GM19023 (cell line): ENCODE measurements at regions not wholly inside any gene's neighbourhood (a gene's known extent, or its start where the extent isn't known, plus 50 kb on each side); places are given as distances from the start of the nearest gene placed in this dataset.
"Not testable (repeated sequence)": the region's sequence is repeated elsewhere in the genome, so short reads cannot be mapped to it uniquely, and the experiment has no call there.

Source experiments
- ATAC-seq: cut with Tn5 transposase; IDR thresholded peaks from one replicate; pipeline ENCODE4 v1.9.1; 2021; ENCODE audit warnings: mild to moderate bottlenecking, moderate library complexity; ENCODE audit not compliant: unreplicated experiment

- ATAC-seq, result no peak
Observed at GRCh38 chr17:5745111-5745813, 161.0 kb upstream of the NLRP1 start.

- ATAC-seq, result no peak
Observed at GRCh38 chr17:5747276-5747675, 163.0 kb upstream of the NLRP1 start.

GRCh38 chr17:5747964-5748363, 163.7 kb upstream of the NLRP1 start:
- no peak for ATAC-seq

- no peak for ATAC-seq
Observed at GRCh38 chr17:5753421-5753820, 169.1 kb upstream of the NLRP1 start.

DNA sequence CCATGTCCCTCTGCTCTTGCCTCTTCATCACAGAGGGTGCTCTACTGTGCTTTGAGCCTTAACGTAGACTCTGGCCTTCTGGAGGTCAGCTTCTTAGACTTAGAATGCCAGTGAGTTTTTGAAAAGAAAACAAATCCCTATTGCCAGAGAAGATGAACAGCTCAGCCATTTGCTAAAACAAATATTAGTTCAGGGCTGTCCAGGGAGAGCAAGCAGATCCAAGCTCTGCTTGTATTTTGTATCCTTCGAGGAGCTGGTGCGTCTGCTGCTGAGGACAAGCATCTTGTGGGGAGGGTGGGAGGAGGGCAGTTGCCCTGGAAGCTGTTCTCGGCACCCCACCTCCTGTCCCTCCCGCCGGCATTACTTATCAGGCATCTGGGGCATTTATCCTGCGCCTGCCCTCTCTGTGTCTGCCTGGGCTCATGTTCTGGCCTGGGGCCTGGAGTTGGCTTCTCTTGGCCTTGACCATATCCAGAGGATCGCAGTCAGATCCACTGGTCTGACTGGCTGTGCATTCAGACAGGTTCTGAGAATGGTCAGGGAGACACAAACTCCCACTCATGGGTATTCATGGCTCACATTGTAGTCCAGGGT, 173.1 kb upstream of the NLRP1 start:
- ATAC-seq, result no peak

DNA sequence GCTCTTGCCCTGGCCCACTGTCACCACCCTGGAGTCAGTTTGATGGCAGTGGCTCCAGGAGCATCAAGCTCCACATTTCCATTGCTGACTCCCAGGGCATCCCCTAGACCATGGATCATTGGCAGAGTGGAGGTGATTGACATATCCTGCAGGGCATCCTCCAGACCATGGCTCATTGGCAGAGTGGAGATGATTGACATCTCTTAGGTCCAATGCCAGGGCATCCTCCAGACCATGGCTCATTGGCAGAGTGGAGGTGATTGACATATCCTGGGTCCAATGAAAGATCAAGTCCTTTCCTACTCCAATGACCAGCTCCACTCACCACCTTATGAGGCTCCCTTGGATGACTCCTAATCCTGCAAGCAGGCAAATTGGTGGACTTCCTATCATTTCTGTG, 174.3 kb upstream of the NLRP1 start:
- no peak for ATAC-seq

DNA sequence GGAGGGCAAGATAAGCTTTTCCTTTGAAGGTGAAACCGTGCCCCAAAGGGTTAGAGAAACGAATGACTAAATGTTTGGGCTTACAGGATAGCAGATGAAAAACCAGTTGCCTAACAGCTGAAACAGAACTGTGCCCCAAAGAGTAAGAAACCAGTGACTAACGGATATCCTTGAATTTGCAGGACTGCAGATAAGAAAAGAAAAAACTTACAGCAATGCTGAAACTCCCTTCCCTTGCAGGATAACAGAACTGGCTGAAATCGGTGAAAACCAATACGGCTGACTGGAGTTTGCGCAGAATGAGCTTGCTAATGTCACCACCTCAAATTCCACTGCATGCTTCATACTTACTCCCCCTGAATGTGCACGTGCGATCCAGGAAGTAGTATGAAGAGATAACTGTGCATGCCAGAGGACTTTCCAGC, 175.2 kb upstream of the NLRP1 start:
- no peak for ATAC-seq

DNA sequence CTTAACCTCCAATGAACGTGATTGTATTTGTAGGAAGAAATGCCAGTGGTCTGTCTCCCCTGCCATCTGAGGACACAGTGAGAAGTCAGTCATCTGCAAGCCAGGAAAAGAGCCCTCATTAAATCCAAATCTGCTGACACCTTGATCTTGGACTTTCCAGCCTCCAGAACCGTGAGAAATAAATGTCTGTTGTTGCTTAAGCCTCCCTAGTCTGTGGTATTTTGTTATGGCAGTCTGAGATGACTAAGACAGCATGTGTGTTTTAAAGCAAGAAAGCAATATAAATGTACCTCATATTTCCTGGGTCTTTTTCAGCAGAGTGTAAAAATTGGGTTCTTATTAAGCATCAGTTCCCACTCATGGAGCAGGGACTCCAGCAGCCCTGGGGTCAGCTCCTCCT, 177.9 kb upstream of the NLRP1 start:
- ATAC-seq, result no peak

GRCh38 chr17:5763595-5764306, 179.4 kb upstream of the NLRP1 start:
- no peak for ATAC-seq

DNA sequence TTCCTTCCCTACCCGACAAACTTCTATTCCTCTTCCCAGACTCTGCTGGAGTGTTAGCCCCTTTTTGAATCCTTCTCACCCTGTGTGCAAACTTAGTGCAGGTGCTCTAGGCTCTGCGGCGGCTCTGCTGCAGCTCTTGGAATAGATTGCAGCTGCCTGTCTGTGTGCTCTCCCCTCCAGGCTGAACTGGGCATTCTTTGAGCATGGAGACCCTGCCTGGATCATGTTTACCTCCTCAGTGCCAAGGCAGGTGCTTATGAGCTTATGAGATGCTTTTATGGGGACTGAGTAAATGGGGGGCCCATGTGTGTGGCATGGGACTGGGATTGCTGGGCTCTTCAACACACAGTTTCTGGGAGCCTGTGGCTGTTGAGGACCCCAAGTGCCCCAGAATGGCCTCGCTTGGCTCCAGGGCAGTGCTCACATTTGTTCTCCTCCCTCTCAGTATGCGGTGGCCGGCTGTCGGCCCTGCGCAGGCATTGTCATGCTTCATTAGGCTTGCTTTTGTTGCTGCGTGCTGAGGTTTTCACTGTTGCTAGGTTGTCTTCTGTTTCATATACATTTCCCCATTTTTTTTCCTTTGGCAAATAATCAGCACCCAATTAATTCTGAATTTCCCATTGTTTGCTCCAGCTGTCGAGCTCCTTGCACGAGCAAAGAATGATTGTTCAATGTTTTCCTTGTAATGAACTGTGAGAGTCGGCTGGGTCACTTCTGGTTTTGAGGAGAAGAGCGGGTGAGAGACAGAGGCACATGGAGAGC, 185.5 kb upstream of the NLRP1 start:
- ATAC-seq, result no peak

DNA sequence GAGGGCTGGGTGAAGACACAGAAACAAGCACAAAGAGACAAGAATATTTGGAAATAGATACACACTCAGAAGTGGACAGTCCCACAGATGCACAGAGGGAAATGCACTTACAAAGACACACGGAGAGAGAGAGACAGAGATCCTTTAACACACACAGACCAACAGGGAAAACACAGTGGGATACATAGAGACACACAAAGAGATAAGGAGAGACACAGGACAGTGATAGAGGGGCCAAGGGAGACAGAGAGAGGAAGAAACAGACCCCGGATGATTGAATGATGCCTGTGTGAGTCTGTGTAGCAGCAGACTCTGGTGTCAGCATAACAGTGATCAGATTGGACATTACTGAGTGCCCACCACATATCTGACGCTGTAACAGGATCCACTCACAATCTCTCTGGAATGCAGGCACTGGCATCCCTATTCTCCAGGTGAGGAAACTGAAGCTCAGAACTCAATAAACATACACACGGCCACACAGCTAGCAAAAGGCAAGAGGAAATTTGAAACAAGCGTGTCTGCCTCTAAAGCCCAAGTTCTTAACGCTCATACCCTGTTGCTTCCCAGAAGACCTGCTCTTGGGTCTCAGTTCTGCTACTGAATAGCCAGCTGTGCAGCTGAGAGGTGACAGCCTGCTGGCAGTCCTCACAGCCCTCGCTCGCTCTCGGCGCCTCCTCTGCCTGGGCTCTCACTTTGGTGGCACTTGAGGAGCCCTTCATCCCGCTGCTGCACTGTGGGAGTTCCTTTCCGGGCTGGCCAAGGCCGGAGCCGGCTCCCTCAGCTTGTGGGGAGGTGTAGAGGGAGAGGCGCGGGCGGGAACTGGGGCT, 186.3 kb upstream of the NLRP1 start:
- no peak for ATAC-seq

DNA sequence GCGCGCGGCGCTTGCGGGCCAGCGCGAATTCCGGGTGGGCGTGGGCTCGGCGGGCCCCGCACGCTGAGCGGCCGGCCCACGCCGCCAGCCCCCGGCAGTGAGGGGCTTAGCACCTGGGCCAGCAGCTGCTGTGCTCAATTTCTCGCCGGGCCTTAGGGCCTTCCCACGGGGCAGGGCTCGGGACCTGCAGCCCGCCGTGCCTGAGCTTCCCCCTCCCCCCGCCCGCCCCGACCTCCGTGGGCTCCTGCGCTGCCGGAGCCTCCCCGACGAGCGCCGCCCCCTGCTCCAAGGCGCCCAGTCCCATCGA, 186.9 kb upstream of the NLRP1 start:
- ATAC-seq, result not testable (repeated sequence)

DNA sequence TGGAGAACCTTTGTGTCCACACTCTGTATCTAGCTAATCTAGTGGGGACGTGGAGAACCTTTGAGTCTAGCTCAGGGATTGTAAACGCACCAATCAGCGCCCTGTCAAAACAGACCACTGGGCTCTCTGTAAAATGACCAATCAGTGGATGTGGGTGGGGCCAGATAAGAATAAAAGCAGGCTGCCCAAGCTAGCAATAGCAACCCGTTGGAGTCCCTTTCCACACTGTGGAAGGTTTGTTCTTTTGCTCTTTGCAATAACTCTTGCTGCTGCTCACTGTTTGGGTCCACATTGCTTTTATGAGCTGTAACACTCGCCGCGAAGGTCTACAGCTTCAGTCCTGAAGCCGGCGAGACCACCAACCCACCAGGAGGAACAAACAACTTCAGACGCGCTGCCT, 187.7 kb upstream of the NLRP1 start:
- ATAC-seq, result not testable (repeated sequence)

DNA sequence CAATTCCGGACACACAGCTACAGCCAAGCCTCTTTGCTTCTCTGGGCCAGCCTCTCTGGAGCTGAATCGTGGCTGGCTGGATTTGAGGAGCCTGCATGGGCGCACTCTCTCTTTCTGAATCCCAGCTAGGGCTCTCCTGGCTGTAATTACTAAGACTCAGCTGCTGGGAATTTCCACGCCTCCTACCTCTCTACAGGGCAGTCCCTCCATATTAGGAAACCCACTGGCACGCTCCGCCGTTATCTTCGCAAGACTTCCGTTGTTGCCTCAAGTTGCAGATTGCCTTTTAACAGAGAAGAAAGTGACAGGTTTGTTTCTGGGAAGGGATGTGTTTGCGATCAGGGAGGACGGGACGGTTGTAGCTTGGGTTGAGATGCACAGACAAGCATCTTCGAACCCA, 188.4 kb upstream of the NLRP1 start:
- no peak for ATAC-seq

GRCh38 chr17:5773816-5774360, 189.6 kb upstream of the NLRP1 start:
- no peak for ATAC-seq

DNA sequence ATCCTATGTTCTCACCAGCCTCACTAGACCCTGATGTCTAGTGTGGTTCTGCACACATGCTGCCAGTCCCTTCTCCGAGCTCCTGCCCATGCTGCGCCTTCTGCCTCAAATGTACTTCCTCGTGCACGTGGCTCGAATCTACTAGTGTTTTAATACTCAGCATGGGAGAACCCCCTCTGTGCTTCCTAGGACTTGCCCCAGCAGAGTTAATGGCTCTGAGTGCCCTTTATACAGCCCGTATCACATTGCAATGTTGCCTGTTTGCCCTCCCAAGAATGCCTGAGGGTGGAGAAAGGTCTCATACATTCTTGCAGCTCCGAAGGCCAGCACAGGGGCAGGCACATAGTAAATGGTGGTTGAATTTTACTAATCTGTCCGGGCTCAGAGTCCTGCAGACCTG, 190.8 kb upstream of the NLRP1 start:
- ATAC-seq, result no peak

GRCh38 chr17:5780476-5780875, 196.2 kb upstream of the NLRP1 start:
- no peak for ATAC-seq

GRCh38 chr17:5781236-5781927, 197.1 kb upstream of the NLRP1 start:
- ATAC-seq, result no peak

DNA sequence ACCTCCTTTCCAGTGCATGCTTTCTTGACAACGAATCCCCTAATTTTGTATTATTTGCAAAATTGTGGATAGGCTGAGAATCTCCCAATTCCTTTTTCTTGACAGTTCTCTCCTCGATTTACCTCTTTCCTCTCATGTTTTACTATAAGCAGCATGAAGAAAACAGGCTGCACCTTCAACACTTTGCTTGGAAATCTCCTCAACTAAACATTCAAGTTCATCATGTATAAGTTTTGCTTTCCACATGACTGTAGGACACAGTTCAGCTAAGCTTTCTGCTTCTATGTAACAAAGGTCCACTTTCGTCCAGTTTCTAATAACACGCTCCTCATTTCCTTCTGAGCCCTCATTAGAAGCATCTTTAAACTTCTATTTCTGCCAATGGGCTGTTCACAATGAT, 199.0 kb upstream of the NLRP1 start:
- ATAC-seq, result no peak

GRCh38 chr17:5783851-5784250, 199.5 kb upstream of the NLRP1 start:
- ATAC-seq, result no peak
